ENCODE measurements at regions not wholly inside any gene's neighbourhood (a gene's known extent, or its start where the extent isn't known, plus 50 kb on each side); places are given as distances from the start of the nearest gene placed in this dataset.
"Not testable (repeated sequence)": the region's sequence is repeated elsewhere in the genome, so short reads cannot be mapped to it uniquely, and the experiment has no call there.

DNA sequence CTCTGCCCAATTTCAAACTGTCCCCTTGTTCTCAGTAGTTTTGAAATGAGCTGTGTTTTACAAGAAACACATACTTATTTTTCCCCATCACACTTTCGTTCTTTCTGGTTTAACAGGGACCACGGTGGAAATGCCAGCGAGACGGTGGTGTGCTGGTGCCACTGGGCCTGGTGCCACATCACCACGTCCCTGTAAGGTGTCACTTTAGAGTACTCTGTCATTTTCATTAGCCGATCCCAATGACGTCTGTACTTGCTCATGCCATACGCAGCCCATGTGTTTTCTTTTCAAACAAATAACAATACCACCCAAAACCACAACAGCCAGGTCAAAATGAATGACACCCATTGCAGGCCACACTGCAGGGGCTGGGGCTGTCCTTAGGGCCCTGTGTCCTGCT lies 4416.8 kb upstream of the TPTE start:
- TF ChIP-seq, protein P1, sequence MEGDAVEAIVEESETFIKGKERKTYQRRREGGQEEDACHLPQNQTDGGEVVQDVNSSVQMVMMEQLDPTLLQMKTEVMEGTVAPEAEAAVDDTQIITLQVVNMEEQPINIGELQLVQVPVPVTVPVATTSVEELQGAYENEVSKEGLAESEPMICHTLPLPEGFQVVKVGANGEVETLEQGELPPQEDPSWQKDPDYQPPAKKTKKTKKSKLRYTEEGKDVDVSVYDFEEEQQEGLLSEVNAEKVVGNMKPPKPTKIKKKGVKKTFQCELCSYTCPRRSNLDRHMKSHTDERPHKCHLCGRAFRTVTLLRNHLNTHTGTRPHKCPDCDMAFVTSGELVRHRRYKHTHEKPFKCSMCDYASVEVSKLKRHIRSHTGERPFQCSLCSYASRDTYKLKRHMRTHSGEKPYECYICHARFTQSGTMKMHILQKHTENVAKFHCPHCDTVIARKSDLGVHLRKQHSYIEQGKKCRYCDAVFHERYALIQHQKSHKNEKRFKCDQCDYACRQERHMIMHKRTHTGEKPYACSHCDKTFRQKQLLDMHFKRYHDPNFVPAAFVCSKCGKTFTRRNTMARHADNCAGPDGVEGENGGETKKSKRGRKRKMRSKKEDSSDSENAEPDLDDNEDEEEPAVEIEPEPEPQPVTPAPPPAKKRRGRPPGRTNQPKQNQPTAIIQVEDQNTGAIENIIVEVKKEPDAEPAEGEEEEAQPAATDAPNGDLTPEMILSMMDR (conservative IDR thresholded peaks at IDR 0.05; ENCODE audit: low read depth in 2 of 2): not testable (repeated sequence)
- TF ChIP-seq, protein P2, sequence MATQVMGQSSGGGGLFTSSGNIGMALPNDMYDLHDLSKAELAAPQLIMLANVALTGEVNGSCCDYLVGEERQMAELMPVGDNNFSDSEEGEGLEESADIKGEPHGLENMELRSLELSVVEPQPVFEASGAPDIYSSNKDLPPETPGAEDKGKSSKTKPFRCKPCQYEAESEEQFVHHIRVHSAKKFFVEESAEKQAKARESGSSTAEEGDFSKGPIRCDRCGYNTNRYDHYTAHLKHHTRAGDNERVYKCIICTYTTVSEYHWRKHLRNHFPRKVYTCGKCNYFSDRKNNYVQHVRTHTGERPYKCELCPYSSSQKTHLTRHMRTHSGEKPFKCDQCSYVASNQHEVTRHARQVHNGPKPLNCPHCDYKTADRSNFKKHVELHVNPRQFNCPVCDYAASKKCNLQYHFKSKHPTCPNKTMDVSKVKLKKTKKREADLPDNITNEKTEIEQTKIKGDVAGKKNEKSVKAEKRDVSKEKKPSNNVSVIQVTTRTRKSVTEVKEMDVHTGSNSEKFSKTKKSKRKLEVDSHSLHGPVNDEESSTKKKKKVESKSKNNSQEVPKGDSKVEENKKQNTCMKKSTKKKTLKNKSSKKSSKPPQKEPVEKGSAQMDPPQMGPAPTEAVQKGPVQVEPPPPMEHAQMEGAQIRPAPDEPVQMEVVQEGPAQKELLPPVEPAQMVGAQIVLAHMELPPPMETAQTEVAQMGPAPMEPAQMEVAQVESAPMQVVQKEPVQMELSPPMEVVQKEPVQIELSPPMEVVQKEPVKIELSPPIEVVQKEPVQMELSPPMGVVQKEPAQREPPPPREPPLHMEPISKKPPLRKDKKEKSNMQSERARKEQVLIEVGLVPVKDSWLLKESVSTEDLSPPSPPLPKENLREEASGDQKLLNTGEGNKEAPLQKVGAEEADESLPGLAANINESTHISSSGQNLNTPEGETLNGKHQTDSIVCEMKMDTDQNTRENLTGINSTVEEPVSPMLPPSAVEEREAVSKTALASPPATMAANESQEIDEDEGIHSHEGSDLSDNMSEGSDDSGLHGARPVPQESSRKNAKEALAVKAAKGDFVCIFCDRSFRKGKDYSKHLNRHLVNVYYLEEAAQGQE (IDR thresholded peaks at IDR 0.05; ENCODE audit: unreplicated experiment): not testable (repeated sequence)
- not testable (repeated sequence) for TF ChIP-seq EZH2 (IDR thresholded peaks at IDR 0.05; ENCODE audit: low read depth, unreplicated experiment); POLR2AphosphoS5 (IDR thresholded peaks at IDR 0.05; ENCODE audit: low read depth); EZH2phosphoT487 (IDR thresholded peaks at IDR 0.05; ENCODE audit: unreplicated experiment); CREB1 (CRISPR knock-in tag; IDR thresholded peaks at IDR 0.05; ENCODE audit: low read depth); ZNF331 (CRISPR knock-in tag; IDR thresholded peaks at IDR 0.05; ENCODE audit: low read depth); ZNF114 (CRISPR knock-in tag; IDR thresholded peaks at IDR 0.05); STAT1 (IDR thresholded peaks at IDR 0.05; ENCODE audit: unreplicated experiment); JUNB (IDR thresholded peaks at IDR 0.05; ENCODE audit: unreplicated experiment)
- TF ChIP-seq, protein P3, sequence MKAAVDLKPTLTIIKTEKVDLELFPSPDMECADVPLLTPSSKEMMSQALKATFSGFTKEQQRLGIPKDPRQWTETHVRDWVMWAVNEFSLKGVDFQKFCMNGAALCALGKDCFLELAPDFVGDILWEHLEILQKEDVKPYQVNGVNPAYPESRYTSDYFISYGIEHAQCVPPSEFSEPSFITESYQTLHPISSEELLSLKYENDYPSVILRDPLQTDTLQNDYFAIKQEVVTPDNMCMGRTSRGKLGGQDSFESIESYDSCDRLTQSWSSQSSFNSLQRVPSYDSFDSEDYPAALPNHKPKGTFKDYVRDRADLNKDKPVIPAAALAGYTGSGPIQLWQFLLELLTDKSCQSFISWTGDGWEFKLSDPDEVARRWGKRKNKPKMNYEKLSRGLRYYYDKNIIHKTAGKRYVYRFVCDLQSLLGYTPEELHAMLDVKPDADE (IDR thresholded peaks at IDR 0.05): not testable (repeated sequence)
